C1 segment of cervical spinal cord (tissue), 14 donors: ENCODE measurements at regions not wholly inside any gene's neighbourhood (a gene's known extent, or its start where the extent isn't known, plus 50 kb on each side); places are given as distances from the start of the nearest gene placed in this dataset.
A peak's percentile ranks its signal among the peaks of the same experiment; 100 is the strongest.

Experiments used
- DNase-seq, 14 donors: peaks; one replicate each; lab custom pipeline; 2025; lab: John Stamatoyannopoulos, UW

DNA sequence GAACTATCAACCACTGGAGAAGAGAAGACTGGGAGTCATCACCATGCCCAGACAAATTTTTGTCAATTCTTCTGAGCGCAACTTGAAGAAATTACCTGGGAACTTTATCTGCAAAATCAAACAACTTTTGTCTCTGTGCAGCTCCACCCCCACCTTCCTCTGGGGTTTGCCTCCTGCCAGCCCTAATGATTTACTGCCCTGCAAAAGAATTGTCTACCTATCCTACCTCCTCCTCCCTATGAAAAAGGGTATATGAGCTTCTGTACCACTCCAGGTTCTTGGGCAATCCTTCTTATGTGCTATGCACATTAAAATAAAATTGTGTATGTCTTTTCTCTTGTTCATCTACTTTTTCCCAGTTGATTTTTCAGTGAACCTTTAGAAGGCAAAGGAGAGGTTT, 191.9 kb downstream of the URB2 start:
- DNase-seq, result no peak

DNA sequence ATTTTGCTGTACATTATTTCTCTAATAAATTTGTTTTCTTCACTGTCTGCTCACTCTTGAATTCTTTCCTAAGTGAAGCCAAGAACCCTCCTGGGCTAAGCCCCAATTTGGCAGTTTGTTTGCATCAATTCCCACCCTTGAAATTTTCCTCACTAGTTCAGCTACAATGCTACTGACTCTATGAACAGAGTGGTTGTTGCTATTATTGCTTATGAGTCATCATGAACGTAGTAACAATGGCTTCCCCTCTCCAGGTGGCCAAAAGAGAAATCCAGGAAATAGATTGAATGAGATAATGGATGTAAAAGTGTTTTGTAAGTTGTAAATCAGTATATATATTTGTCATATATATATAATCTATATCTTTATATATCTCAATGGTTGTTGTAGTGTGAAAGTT, 193.0 kb downstream of the URB2 start:
- DNase-seq, result no peak

DNA sequence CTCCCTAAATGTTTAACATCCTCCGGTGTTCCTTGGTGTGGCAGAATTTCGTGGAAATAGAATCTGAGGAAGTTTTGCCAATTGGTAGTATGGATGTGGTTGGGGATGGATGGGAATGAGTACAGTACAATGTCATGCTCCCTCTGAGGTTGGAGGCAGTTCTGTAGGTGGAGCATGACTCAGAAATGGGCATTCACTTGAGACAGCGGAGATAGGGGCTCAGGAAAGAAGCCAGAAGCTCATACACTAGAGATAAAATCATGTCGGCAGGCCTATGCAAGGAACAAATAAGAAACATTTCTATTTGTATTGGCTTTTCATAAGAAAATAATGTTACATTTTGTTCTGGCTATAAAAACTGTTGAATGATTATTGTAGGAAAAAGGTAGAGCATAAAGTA, 196.0 kb downstream of the URB2 start:
- no peak for DNase-seq

DNA sequence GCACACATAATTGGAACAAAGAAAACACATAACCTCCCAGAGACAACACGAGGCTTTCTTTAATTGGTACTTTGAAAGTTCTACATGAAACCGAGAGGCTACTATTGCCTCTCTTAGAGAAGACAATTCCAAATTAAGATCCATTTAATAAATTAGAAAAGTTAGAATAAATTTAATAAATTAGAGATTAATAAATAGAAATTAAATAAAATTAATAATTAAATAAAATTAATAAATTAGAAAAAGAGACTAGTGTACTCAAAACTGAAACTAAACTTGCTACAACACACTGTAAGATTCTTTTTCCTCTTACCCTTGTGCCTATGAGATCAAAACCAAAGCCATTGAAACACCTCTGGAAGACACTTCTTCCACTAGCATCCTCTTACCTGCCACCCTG, 199.0 kb downstream of the URB2 start:
- no peak for DNase-seq

DNA sequence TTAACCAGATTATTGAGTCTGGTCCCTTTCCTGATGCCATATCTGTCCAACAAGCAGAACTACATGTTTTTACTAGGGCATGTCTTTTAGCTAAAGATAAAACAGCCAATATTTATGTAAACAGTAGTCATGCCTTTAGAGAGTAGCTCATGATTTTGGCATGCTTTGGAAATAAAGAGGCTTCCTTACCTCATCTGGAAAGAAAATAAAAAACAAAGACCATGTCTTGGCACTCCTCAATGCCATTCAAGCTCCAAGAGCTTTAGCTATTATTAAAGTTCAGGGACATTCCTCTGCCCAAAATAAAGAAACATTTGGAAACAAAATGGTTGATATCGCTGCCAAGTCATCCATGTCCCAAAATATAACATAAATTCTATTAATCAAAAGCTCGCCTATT, 202.4 kb downstream of the URB2 start:
- DNase-seq, result no peak

DNA sequence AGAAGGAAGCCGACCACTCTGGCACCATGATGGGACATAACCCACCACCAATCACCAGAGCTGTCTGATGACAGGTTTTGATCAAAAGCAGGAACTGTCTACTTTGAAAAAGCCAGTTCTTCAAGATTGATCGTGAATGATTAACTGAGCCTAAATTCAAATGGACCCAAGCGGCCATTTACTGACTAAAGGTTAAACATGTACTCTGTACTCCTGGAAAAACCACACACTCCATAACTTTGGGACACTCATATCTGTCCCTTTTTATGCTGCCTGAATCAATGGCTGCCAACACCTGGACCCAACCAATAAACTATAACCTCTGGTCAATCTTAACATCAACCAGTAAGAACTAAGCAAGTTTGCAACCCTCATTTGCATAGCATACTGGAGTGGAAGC, 206.6 kb downstream of the URB2 start:
- DNase-seq, result no peak

DNA sequence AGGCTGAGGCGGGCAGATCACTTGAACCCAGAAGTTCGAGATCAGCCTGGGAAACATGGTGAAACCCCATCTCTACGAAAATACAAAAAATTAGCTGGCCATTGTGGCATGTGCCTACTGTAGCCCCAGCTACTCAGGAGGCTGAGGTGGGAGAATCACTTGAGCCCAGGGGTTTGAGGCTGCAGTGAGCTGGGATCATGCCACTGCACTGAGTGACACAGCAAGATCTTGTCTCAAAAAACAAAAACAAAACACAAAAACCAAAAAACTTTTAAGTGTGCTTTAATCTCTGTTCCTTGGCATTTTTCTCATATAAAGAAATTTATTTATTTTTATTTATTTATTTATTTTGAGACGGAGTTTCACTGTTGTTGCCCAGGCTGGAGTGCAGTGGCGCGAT, 208.2 kb downstream of the URB2 start:
- no peak for DNase-seq

DNA sequence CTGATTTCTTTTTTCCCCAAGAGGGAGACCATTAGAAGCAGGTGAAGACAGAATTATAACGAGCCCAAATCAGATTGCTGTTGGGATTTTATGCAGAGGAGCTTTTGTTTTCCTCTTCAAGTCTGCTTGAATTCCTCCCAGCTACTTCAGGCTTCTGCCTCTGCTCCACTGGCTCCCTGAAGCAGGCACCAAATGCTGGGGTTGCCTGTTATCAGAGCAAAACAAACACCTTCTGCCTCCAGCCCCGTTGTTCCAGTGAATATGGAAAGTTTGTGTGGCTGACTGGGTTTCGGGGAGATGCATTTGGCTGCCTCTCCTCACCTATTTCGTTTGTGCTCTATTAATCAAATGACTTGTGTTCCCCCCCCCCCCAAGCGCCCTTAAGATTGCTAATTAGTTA, 209.2 kb downstream of the URB2 start:
- no peak for DNase-seq

DNA sequence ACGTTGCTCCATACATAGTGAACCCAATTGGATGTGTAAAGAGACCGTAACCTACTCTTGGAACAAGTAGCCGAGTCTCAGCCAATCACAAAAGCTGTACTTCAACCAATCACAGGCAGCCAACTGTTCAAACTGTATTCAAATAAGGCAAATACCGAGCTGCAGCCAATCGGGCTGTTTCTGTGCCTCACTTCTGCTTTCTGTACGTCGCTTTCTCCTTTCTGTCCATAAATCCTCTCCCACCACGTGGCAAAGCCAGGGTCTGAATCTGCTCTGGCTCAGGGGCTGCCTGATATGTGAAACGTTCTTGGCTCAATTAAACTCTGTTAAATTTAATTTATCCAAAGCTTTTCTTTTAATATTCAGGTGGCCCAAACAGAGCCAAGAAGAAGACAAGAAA, 210.3 kb downstream of the URB2 start:
- no peak for DNase-seq

DNA sequence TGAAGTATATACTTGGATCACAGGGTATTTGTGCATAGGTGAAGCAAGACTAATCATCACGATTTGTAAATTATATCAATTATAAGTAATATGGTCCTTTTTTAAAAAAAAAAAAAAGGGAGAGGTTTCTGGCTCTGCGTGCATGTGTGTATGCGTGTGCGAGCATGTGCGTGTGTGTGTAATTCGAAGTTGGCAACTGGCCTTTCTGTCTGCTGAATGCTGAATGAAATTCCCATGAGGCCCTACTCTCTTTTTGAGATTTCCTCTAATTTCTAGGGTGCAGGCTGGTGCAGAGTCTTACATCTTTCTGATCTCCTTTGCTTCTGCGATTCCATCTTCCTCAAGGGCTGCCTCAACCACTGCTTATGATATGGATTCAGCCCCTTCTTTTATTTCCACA, 212.2 kb downstream of the URB2 start:
- DNase-seq, result no peak

DNA sequence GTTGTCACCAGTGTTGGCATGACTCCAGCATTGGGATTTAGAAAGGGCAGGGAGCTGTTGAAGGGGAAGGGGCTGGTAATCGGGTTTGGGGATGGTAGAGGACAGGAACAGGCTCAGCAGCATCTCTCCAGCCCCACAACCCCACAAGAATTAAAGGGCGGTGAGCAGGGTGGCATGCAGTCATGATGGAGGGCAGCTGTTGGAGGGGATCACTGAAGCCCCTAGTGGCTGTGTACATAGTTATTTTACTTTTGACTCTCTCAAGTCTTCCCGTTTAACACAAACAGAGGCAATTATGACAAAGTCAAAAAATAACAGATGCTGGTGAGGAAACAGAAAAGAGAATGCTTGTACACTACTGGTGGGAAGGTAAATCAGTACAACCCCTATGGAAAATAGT, 213.8 kb downstream of the URB2 start:
- DNase-seq, result no peak

DNA sequence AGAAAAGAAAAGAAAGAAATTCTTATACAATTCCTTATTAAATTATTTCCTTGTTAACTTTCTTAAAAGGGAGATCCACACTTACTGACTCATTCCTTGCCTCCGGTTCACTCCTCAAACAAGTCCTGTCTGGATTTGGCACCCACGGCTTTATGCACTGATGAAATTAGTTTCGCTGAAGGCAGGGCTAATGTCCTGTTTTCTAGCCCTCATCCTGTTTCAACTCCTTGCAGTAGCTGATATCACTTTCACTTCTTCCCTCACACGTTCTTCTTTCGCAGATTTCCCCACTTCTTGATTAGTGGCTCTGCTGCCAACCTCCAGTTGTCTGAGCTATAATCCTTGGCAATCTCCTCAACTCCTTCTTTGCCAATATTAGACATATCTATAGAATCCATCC, 215.2 kb downstream of the URB2 start:
- no peak for DNase-seq

DNA sequence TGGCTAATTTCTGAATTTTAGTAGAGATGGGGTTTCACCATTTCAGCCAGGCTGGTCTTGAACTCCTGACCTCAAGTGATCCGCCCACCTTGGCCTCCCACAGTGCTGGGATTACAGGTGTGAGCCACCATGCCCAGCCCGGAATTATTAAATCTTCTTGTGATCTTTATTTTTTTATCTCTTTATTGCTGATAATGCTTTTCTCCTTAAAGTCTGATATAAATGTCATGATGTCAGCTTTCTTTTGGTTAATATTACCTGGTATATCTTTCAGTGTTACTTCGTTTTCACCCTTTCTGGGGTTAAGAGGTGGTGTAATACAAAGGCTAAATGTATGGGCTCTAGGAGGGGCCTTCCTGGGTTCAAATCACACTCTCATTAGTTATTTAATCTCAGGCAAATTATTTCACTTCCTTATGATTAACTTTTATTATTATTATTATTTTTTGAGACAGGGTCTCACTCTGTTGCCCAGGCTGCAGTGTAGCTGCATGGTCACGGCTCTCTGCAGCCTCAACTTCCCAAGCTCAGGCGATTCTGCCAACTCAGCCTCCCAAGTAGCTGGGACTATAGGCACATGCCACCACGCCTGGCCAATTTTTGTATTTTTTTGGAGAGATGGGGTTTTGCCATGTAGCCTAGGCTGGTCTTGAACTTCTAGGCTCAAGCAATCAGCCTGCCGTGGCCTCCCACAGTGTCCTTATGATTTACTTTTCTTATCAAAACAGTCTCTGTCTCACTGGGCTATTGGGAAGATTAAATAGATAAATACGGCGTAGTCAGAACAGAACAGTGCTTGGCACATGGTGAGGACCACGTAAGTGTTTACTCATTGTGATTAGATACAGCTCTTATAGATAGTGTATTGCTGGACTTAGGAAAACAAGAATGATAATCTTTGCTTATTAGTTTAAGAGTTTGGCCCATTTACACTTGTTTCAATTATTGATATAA, 216.5 kb downstream of the URB2 start:
- DNase-seq, result no peak

DNA sequence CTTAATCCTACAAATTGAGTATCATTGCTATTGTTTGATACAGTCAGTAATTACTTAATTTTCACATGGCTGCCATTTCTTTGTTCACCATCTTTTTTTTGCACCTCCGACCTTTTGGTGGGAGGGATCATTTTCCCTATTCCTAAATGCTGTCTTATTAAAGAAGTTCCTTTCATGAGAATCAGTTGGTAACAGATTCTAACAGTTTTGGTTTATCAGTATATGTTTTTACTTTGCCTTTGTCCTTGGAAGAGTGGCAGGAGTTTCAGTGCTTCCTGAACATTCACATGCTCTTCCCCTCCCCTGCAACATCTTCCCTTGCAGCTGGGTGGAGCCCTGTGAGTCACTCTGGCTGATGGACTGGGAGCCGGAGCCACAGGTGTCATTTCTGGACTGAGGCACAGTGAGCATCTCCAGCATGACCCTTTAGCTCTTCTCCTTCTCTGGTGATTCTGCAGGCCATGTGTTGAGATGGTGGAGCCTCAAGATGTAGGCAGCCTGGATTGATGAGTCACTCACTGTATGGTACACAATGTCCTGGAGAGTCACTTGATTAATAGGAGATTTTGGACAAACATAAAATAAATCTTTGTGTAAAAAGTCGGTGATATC, 217.7 kb downstream of the URB2 start:
- DNase-seq, result peak in 2 of 14 donors; percentile 7 to 35

DNA sequence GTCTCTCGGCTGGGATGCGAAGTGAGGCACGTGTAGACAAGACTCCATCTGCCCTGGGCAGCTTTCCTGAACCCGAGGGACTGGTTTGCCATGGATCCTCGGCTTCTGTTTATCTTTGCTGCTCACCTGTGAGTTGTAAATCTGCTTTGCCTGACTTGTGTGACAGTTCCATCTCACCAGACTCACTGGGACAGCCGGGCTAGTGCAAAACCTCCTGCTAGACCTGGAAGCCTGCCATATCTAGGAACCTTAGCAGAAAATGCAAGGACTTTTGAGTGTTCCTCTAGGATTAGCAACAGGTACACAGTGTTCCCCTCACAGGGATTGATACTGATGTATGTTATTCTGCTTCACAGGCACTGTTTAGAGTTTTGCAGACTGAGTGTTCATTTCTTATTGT, 218.6 kb downstream of the URB2 start:
- DNase-seq, result peak in 1 of 14 donors; percentile 33

DNA sequence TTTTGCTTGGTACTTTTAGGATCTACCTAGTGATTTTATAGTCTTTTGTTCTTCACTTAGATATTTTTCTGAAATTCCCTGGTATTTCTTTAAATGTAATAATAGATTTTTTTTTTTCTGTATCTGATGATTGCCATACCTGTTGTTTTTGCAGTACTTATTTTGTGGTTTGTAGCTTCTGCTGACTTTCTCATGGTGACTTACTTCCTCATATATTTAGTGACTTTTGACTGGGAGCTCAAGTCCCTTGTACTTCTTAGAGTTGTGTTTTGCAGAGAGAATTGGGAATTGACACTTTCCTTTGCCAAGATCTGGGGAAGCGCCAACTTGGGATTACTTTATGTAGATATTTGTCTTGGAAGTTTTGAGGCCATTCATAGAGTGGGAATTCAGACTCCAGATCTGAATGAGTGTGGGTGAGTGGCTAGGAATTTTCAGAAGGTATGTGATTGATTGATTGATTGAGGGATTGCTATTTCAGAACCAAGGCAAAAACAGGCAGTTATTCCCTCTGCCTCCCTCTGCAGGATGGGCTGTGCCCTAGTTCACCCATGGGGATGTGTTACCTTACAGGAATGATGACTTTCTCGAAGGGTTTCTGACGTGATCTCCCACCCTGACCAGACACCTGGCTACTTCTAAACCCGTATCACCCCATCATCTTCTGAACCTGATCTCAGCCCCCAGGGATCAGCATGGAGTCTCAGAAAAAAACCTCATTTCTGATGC, 219.5 kb downstream of the URB2 start:
- DNase-seq, result no peak

DNA sequence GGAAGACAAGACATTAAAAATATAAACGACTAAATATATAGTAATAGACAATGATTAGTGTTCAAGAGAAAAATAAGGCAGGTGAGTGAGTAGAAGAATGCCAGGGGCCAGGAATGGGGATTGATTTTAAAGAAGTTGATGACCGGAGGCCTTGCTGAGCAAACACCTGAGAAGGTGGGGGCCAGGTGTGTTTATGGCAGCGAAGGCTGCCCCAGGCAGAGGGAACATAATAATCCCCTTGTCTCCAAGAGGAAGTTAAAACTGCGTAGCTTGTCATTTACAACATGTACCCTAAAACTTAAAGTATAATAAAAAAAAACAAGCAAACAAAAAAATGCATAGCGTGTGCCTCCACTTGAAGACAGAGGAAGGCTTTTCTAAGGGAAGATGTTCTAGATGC, 220.3 kb downstream of the URB2 start:
- DNase-seq, result no peak

DNA sequence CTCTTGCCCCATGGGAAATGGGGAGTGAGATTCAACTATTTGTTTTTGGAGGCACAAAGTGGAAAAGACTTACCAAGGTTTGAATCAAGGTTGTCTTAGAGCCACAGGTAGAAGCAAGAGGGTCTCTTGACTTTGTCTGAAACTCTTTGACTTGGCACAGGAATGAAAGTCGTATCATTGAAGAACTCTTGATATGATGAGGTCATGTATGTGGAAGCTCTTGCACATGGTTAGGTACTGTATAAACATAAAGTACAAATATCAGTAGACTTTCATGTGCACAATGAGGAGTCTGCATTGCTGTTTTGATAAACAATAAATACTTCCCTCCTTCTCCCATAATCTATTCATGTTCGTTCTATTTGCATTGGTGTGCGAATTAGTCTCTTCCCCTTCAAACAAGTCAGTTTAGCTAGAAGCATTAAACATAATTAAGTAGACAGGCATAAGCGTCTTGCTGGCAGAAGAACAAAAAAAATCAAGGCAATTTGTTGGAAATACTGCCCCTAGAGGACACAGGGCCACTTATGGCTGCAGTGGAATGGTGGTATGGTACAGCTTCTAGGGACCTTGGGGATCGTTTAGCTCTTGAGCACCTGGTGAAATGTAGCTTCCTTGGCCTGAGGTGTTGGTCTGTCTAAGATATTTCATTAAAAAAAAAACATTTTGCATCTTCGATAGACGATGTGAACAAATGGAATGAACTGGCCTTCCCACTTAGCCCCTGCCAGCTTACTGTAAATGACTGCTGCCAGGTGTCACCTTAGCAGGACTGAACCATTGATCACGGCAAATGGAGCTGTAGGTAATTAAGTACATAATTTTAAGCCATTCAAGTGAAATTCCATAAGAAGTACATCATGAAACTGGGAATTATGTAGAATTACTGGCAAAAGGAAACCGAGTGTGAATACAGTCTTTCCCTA, 218.0 kb upstream of the GALNT2 start:
- DNase-seq, result no peak

DNA sequence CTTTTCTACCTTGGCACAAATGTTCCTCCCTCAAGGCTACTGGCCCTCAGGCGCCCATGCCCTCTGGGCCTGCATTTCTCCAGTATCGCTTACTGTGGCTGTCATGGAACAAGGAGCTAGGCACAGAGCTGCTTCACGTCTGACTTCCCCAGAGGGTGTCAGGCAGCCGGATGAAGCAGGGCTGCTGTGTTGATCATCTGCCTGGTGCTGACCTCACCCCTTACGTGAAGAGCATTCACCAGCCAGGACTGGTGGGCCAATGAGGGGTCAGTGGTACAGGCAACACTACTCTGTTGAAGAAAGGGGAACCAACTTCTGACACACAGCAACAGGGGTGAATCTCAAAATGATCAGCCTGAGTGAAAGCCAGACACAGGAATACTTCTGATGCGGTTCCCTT, 215.5 kb upstream of the GALNT2 start:
- DNase-seq, result peak in 1 of 14 donors; percentile 9

DNA sequence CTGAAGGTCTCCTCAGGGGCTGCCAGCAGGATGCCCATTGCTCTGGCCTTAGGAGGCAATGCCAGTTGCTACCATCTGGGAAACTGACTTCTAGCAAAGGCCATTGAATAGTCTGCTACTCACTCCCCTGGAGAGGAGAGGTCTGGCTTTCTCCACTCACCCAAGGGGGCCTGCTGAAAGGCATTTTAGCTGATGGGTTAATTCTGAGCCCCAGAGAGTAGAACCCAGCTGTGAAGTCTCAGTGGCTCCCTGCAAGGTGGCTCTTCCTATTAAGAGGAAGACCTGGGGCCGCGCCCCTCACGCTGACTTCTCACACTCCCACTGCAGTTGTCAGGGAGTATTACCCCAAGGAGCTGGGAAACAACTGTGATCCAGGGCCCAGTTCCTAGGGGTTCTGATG, 213.3 kb upstream of the GALNT2 start:
- DNase-seq, result no peak

DNA sequence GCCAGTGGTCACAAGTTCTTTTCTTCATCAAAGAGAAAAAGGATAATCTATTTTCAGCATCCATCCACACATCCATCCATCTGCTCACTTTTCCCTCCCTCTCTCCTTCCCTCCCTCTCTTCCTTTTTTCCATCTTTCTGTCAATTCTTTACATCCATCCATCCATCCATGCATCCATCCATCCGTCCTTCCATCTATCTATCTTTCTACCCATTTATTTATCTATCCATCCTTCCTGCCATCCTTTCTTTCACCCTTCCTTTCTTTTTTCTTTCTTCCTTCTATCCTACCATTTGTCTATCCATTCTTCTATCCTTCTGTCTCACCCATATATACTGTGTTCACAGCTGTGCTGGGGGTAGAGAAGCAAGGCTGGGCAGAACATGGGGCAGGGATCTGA, 212.4 kb upstream of the GALNT2 start:
- DNase-seq, result no peak
